Activated B cell treated with CpG ODN at 0.5 μM for 24 hours (primary cell): ENCODE measurements at regions not wholly inside any gene's neighbourhood (a gene's known extent, or its start where the extent isn't known, plus 50 kb on each side); places are given as distances from the start of the nearest gene placed in this dataset.
"Not testable (repeated sequence)": the region's sequence is repeated elsewhere in the genome, so short reads cannot be mapped to it uniquely, and the experiment has no call there.

Experiments used
- ATAC-seq: fragments of 200-7000 bp; cut with Tn5 transposase; one replicate; pipeline ENCODE4 v1.10.0; 2021; ENCODE audit warnings: low read depth, mild to moderate bottlenecking, moderate library complexity
- CTCF ChIA-PET: fragments of 350-600 bp; sonication (Branson Sonifier 250); formaldehyde crosslinking; loops from one replicate; lab custom pipeline; 2021; ENCODE audit warnings: antibody characterized with exemption; lab: Charles Lee
- POLR2A ChIA-PET: fragments of 350-600 bp; sonication (Branson Sonifier 250); formaldehyde crosslinking; loops from one replicate; lab custom pipeline; 2021; ENCODE audit warnings: antibody characterized with exemption; lab: Charles Lee
- DNase-seq: peaks from one replicate; pipeline ENCODE4 v3.0.0; 2022
- H3K27ac Mint-ChIP-seq: one replicate; pipeline ENCODE4 v1.8.0; 2020; ENCODE audit warnings: mixed read lengths
- H3K27me3 Mint-ChIP-seq: one replicate; pipeline ENCODE4 v1.8.0; 2021; ENCODE audit warnings: mixed read lengths
- H3K36me3 Mint-ChIP-seq: one replicate; pipeline ENCODE4 v1.8.0; 2021; ENCODE audit warnings: low read depth, mixed read lengths
- H3K4me1 Mint-ChIP-seq: one replicate; pipeline ENCODE4 v1.8.0; 2021; ENCODE audit warnings: mixed read lengths
- H3K4me3 Mint-ChIP-seq: one replicate; pipeline ENCODE4 v1.8.0; 2020; ENCODE audit warnings: mild to moderate bottlenecking, mixed read lengths
- H3K9me3 Mint-ChIP-seq: one replicate; pipeline ENCODE4 v1.8.0; 2020; ENCODE audit warnings: mixed read lengths
- CTCF ChIP-seq: fragments of 200-600 bp; IDR thresholded peaks from one replicate; pipeline ENCODE4 v1.8.0; 2022; ENCODE audit warnings: antibody characterized with exemption, mild to moderate bottlenecking
- intact Hi-C: fragments of 100-400 bp; cut with micrococcal nuclease; formaldehyde crosslinking; loops from one replicate; pipeline ENCODE4 v1.15.1; 2024

- no peak for ATAC-seq
- peak overlapping the region; percentile 42 for H3K4me3 Mint-ChIP-seq
- TF ChIP-seq CTCF: no peak
These were observed 91.0 kb downstream of the TEX35 start for GRCh38 chr1:178603926-178604325.

GRCh38 chr1:178606839-178607238, 93.9 kb downstream of the TEX35 start:
- POLR2A ChIA-PET: interaction anchor here (0.9 to 16.2 kb wide), 16 partner anchors 8 to 315 kb away, joined by 3 to 394 read pairs (median 14); partner anchors contain the start of gene RALGPS2
- Mint-ChIP-seq H3K9me3 (no peaks in the 10 kb centered on the region), H3K4me3 (peak overlapping the region; percentile 32), H3K27me3 (no peaks in the 10 kb centered on the region), H3K4me1 (peaks cover 93% of the 10 kb centered on the region), H3K27ac (peak overlapping the region; percentile 99), H3K36me3 (peaks cover 3% of the 10 kb centered on the region)
- no peak for TF ChIP-seq CTCF
- ATAC-seq: no peak
- intact Hi-C loops: loop anchor here (1.0 to 5.0 kb wide), 2 partner anchors 26 to 420 kb away; partner anchors contain the start of gene FAM20B
- DNase-seq: no peak
- CTCF ChIA-PET: interaction anchor here (0.9 to 2.7 kb wide), 5 partner anchors 13 to 118 kb away, joined by 3 to 18 read pairs (median 5); partner anchors contain the start of gene RALGPS2

More at GRCh38 chr1:178603926-178604325, 91.0 kb downstream of the TEX35 start:
- Mint-ChIP-seq H3K36me3 (peaks cover 19% of the 10 kb centered on the region), H3K27ac (peak overlapping the region; percentile 99), H3K27me3 (no peaks in the 10 kb centered on the region), H3K4me1 (peaks cover 96% of the 10 kb centered on the region), H3K9me3 (peaks cover 8% of the 10 kb centered on the region)
- ChIA-PET POLR2A (interaction anchor here (0.5 to 16.2 kb wide), 8 partner anchors 7 to 105 kb away, joined by 3 to 394 read pairs (median 8); no protein-coding TSS in a partner anchor), CTCF (interaction anchor here (0.9 to 2.7 kb wide), 4 partner anchors 16 to 61 kb away, joined by 3 to 9 read pairs (median 6); no protein-coding TSS in a partner anchor)
- no peak for DNase-seq
- intact Hi-C loops: no loop called here

- Mint-ChIP-seq H3K27me3 (no peaks in the 10 kb centered on the region), H3K27ac (peak overlapping the region; percentile 99), H3K9me3 (no peaks in the 10 kb centered on the region), H3K4me1 (peaks cover 92% of the 10 kb centered on the region), H3K36me3 (peaks cover 1% of the 10 kb centered on the region), H3K4me3 (peak overlapping the region; percentile 74)
- peak; percentile 45 for ATAC-seq
- peak; percentile 44 for DNase-seq
- intact Hi-C loops: loop anchor here (1.0 to 5.0 kb wide), 8 partner anchors 9 to 419 kb away; partner anchors contain the start of gene FAM20B
- TF ChIP-seq CTCF: no peak
- POLR2A ChIA-PET: interaction anchor here (0.6 to 16.2 kb wide), 25 partner anchors 10 to 169 kb away, joined by 3 to 394 read pairs (median 7); partner anchors contain the start of gene RALGPS2
- CTCF ChIA-PET: interaction anchor here (0.9 to 2.2 kb wide), 4 partner anchors 27 to 117 kb away, joined by 3 to 18 read pairs (median 4); partner anchors contain the start of gene RALGPS2
These were observed 95.0 kb downstream of the TEX35 start for GRCh38 chr1:178607718-178608408.

GRCh38 chr1:178609015-178609414, 96.1 kb downstream of the TEX35 start:
- ChIA-PET POLR2A (interaction anchor here (0.5 to 16.2 kb wide), 22 partner anchors 9 to 174 kb away, joined by 3 to 394 read pairs (median 6); partner anchors contain the start of gene RALGPS2), CTCF (interaction anchor here (0.6 to 2.2 kb wide), 4 partner anchors 15 to 116 kb away, joined by 3 to 18 read pairs (median 4); partner anchors contain the start of gene RALGPS2)
- Mint-ChIP-seq H3K9me3 (no peaks in the 10 kb centered on the region), H3K27ac (peak overlapping the region; percentile 99), H3K27me3 (no peaks in the 10 kb centered on the region), H3K4me1 (peaks cover 89% of the 10 kb centered on the region), H3K4me3 (peak overlapping the region; percentile 74), H3K36me3 (peaks cover 1% of the 10 kb centered on the region)
- ATAC-seq (no peak), DNase-seq (no peak)
- TF ChIP-seq CTCF: no peak
- intact Hi-C loops: loop anchor here (5.0 kb wide), 1 partner anchor 418 kb away; the partner anchor contains the start of gene FAM20B

- Mint-ChIP-seq H3K27ac (peak overlapping the region; percentile 65), H3K4me1 (peaks cover 81% of the 10 kb centered on the region)
- H3K4me3 Mint-ChIP-seq, H3K9me3 Mint-ChIP-seq, DNase-seq, intact Hi-C loops, ATAC-seq, H3K27me3 Mint-ChIP-seq, H3K36me3 Mint-ChIP-seq: not testable (repeated sequence)
- ChIA-PET POLR2A (interaction anchor here (0.7 to 1.8 kb wide), 7 partner anchors 8 to 116 kb away, joined by 3 to 8 read pairs (median 5); no protein-coding TSS in a partner anchor), CTCF (interaction anchor here (2.1 kb wide), 1 partner anchor 68 kb away, joined by 12 read pairs; no protein-coding TSS in a partner anchor)
These were observed 97.9 kb downstream of the TEX35 start for GRCh38 chr1:178610690-178611410.
